Inflammatory macrophage treated with lipopolysaccharide for 4 hours (primary cell): ENCODE measurements at regions not wholly inside any gene's neighbourhood (a gene's known extent, or its start where the extent isn't known, plus 50 kb on each side); places are given as distances from the start of the nearest gene placed in this dataset.
"Not testable (repeated sequence)": the region's sequence is repeated elsewhere in the genome, so short reads cannot be mapped to it uniquely, and the experiment has no call there.

Experiments
- DNase-seq: peaks from one replicate; pipeline ENCODE4 v3.0.0-alpha.2; 2020

GRCh38 chr6:100088009-100088408 lies 94.0 kb upstream of the MCHR2 start:
- no peak for DNase-seq

- no peak for DNase-seq
These were observed 91.0 kb upstream of the MCHR2 start for GRCh38 chr6:100084991-100085364.

- DNase-seq = no peak
These were observed 90.4 kb upstream of the MCHR2 start for GRCh38 chr6:100084316-100084990.

GRCh38 chr6:100078509-100078908 lies 84.5 kb upstream of the MCHR2 start:
- DNase-seq = no peak

- DNase-seq = no peak
These were observed 71.3 kb upstream of the MCHR2 start for GRCh38 chr6:100065348-100065747.

- DNase-seq = no peak
These were observed 68.6 kb upstream of the MCHR2 start for GRCh38 chr6:100062621-100063020.

- no peak for DNase-seq
These were observed 63.9 kb upstream of the MCHR2 start for GRCh38 chr6:100057941-100058340.

GRCh38 chr6:100050550-100050949 lies 56.5 kb upstream of the MCHR2 start:
- DNase-seq = no peak

GRCh38 chr6:100043961-100044360 lies 49.9 kb upstream of the MCHR2 start:
- not testable (repeated sequence) for DNase-seq
